Activated CD4-positive, alpha-beta T cell treated with anti-CD3 and anti-CD28 coated beads for 48 hours (primary cell): ENCODE measurements at regions not wholly inside any gene's neighbourhood (a gene's known extent, or its start where the extent isn't known, plus 50 kb on each side); places are given as distances from the start of the nearest gene placed in this dataset.
"Not testable (repeated sequence)": the region's sequence is repeated elsewhere in the genome, so short reads cannot be mapped to it uniquely, and the experiment has no call there.

ENCODE experiments used
- DNase-seq: peaks from one replicate; pipeline ENCODE4 v3.0.0-alpha.2; 2020

- no peak for DNase-seq
These were observed 63.0 kb downstream of the HLX start for GRCh38 chr1:220942278-220942677.

DNA sequence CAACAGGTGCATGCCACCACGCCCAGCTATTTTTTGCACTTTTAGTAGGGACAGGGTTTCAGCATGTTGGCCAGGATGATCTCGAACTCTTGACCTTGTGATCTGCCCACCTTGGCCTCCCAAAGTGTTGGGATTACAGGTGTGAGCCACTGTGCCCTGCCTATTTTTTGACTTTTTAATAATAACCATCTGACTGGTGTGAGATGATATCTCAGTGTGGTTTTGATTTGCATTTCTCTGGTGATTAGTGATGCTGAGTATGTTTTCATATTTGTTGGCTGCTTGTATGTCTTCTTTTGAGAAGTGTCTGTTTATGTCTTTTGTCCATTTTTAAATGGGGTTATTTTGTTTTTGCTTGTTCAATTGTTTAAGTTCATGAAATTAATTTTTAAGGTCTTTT, 63.7 kb downstream of the HLX start:
- DNase-seq: not testable (repeated sequence)

DNA sequence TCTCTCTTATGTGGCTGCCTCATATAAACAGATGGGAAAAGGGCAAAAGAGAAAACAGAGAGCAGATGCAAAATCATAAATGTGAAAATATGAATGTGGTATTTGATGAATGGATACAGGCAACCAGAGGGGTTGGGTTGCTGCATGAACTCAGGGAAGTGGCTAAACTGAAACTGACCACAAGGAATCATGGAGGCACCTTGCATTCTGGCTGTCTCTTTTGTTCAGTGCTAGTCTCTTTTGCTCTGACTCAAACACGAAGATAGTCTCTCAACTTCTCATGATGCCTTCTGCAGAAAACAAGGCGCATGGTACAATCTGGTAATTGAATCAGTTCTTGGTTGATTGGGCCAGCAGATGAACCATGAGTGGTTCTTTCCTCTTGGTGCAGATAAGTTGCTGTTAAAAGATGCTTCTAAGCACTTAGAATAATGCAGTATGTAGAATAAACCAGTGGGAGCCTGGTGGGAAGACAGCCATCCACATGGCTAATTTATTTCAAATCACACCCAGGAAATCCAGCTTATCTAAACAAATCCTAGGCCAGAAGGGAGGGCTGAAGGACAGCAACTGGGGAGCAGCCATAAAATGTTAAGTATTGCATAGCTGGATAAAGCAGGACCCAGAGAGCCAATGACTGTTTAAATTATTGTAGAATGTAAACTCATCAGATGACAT, 64.2 kb downstream of the HLX start:
- no peak for DNase-seq

- DNase-seq: no peak
These were observed 71.3 kb downstream of the HLX start for GRCh38 chr1:220950576-220950975.

- no peak for DNase-seq
These were observed 73.9 kb downstream of the HLX start for GRCh38 chr1:220952961-220953643.

DNA sequence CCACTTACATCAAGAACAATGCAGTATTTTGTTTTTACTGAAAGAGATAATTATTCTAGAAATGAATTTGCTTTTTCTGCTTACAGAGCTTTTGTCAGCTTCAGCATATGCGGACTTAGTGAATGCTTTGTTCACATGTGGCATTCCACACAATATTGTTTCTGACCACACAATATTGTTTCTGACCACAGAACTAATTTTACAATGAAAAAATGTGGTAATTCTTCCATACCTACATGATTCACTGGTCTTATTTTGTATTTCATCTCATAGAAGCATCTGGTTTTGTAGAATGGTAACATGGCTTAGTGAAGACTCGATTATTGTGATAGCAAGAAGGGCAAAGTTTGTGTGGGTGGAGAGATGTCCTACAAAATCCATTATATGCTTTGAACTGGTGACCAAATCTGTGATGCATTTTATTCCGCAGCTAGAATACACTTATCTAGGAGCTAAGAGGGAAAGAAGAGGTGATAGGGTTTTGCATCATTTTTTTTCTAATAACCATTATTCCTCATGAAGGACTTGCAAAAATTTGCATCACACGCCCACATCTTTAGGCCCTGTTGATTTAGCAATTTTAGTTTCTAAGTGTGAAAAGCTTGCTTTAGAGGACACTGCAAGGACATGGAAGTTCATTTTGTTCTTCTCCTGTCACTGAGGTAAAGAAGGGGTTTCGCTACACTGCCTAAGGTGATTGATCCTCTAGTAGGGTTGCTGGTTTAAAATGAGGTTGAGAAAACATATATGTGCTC, 75.3 kb downstream of the HLX start:
- DNase-seq: no peak

GRCh38 chr1:220955116-220955515, 75.9 kb downstream of the HLX start:
- DNase-seq: no peak

DNA sequence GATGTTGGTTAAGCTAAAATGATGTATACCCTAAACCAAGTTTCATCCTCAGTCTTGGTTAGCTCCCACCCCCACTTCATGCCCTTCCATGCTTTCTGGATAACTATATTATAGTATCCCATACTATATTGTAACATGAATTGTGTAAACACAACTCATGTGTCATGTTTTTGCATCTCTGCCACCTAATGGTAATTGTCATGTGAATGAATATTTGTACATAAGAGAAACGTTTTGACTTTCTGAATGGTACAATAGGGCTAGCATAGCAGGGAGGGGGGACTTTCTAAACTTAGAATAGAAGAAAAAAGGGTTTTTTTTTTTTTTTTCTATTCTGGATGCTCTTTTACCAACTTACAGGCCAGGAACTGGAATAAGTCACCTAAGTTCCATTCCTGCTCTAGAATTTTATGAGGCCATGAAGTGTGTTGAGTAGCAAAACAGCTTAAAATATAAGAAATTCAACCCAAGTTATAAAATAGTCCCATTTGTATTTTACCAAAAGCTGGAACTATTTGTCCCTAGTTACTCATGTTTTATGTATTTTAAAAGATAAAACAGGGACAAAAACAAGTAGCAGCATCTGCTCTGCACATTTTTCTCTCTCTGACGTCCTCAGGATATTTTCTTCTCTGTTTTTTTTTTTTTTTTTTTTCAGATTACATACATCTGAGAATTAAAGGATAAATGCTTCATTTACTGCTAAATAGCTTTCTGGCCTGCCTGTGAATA, 77.4 kb downstream of the HLX start:
- DNase-seq: no peak

DNA sequence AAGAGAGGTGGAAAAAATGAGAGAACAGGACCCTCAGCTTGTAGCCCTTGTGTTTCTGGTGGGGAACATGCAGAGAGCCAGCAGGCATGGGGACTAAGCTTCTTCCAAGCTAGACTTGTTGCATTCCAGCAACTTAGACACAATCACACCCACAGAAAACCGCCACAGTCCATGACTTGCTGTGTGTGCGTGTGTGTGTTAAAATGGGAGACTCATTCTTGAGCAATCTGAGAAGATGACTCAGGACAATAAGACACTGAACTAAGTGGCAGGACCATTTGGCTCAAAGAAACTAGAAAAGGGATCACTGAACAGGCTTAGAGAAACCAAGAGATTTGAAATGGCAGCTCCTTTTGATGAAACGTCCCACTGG, 78.0 kb downstream of the HLX start:
- DNase-seq: no peak

DNA sequence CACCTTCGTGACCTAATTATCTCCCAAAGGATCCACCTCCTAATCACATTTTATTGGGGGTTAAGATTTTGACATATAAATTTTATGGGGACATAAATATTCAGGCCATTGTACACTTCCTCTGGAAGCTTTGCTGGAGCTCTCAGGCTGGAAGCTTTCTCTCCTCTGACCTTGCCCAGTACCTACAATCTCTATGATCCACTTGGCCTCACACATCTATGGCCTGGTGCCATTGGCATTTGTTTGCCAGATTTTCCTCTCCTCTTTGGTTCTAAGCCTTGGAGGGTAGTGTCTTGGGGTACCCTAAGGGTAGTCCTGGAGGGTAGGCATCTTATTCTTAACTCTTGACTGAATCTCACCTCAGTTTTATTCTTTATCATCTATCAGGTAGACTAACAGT, 79.0 kb downstream of the HLX start:
- DNase-seq: no peak

DNA sequence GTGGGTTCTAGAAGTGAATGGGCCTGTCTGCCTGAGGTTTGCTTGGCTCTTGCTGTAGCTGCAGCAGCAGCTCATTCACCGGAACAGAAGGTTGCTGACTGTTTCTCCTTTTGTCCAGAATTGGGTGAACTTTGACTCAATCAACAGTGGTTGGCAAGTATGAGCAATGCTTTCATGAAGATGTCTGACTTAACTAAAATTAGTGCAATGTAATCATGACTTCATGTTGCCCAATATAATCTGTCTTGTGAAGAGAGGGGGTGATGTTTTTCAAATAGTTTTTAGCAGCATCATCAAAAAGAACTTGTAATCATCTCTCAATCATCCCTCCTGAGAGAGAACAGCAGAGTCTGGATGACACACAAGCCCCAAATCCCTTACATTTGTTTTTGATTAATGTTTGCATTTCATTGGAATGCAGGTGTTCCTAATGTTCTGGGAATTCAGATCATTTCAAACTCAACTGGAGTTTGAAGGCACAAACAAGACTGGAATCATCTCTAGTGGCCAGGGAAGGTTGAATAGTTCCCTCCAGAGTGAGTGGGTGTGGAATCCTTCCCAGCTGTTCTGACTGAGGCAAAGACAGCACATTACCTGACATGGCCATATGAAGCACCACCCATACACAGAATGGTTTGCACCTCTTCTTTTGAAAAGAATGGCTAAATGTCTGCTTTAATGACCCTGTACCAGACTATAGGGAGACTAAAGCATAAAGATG, 82.9 kb downstream of the HLX start:
- DNase-seq: no peak

- no peak for DNase-seq
These were observed 86.8 kb downstream of the HLX start for GRCh38 chr1:220966041-220966440.

GRCh38 chr1:220966473-220966872, 87.2 kb downstream of the HLX start:
- DNase-seq: no peak

GRCh38 chr1:220966881-220967611, 87.8 kb downstream of the HLX start:
- DNase-seq: no peak

GRCh38 chr1:220967911-220968310, 88.7 kb downstream of the HLX start:
- DNase-seq: no peak

DNA sequence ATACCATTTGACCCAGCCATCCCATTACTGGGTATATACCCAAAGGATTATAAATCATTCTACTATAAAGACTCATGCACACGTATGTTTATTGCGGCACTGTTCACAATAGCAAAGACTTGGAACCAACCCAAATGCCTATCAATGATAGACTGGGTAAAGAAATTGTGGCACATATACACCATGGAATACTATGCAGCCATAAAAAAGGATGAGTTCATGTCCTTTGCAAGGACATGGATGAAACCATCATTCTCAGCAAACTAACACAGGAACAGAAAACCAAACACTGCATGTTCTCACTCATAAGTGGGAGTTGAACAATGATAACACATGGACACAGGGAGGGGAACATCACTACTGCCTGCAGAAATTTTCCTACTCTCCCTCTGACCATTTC, 90.0 kb downstream of the HLX start:
- not testable (repeated sequence) for DNase-seq

DNA sequence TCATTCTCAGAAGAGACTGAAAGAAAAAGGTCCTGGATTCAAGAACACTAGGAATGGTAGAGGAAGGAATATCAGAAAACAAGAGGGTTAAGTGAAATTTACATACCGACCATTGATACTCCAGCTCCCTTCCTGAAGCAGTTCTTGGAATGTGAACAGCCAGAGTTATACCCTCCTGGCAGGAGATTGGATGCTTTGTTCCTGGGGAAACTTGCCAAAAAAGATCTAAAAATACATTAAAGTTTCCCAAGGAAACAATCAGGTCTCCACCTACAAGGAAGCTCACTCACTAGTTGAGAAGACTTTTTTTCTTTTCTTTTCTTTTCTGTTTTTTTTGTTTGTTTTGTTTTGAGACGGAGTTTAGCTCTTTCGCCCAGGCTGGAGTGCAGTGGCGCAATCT, 91.1 kb downstream of the HLX start:
- DNase-seq: no peak

GRCh38 chr1:220971221-220971620, 92.0 kb downstream of the HLX start:
- no peak for DNase-seq

DNA sequence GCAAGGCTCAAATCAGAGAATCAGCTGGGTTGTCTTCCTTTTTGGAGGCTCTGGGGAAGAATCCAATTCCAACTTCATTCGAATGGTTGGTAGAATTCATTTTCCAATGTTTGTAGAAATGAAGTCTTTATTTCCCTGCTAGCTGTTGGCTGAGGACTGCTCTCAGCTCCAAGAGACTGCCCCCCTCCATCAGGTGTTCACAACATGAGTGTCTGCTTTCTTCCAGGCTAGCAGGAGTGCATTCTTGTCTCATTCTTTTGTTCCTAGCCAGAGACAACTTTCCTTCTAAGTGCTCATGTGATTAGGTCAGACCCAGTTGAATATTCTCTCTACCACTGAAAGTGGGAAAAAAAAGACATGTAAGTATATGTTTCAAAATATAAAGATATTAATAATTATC, 95.2 kb downstream of the HLX start:
- no peak for DNase-seq

DNA sequence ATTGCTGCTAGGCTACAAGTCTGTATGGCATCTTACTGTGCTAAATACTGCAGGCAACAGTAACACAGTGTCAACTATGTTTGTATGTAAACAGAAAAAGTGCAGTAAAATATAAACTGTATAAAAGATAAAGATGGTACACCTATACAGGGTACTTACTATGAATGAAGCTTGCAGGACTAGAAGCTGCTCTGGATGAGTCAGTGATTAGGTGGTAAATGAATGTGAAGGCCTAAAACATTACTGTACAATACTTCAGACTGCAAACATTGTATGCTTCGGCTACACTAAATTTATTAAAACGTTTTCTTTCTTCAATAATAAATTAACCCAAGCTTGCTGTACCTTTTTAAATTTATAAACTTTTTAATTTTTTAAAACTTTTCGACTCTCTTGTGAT, 97.1 kb downstream of the HLX start:
- DNase-seq: no peak

DNA sequence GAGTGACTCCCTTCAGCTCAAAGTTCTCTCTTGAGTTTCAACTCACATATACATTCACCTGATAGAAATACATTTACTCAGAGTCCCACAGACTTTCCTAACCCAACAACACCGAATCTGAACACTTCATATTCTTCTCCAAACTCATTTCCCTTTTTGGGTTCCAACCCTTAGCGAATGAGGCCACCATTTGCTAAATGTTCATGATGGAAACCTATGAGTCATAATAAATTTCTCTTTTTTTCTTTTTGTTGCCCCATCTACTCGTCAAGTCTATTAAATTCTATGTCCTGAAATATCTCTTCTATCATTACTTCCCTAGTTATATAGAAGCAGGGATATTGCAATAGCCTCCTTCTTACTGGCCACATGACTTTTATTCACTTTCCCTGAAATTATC, 100.1 kb downstream of the HLX start:
- no peak for DNase-seq

- no peak for DNase-seq
These were observed 103.4 kb downstream of the HLX start for GRCh38 chr1:220982686-220983085.
